ENCODE measurements at regions not wholly inside any gene's neighbourhood (a gene's known extent, or its start where the extent isn't known, plus 50 kb on each side); places are given as distances from the start of the nearest gene placed in this dataset.

DNA sequence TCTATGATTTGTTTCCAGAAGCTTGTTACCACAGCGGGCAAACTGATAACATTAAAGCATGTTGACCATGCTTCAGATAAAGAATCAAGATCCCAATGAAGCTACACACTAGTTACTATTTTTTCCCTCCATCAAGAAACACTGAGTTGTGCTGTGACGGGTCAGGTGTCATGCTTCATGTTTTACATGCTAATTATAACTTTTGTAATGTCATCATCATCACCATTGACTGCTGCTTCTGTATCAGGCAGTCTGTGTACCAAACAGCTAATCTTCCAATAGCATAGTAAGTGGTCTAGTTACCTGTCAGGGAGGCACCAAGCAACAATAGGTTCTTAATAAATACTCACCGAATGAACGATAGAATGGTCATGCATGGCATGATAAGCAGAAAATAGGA, 388.1 kb downstream of the THBS2 start:
- H3K4me1 ChIP-seq (ENCODE audit: control insufficient read depth in 1 of 2, insufficient read depth in 2 of 2, low read depth in 1 of 2, low read length in 1 of 2): no peaks in the 10 kb centered on the region; a peak in 1 of 4 replicates
- POLR2A ChIA-PET: no interaction called here

More for the DNA sequence above, 388.1 kb downstream of the THBS2 start:
- Histone ChIP-seq H3F3A (replicated peaks; ENCODE audit: insufficient read depth) (no peaks in the 10 kb centered on the region), H2AFZ (ENCODE audit: low read depth) (no peak overlapping the region), H3K27ac (ENCODE audit: low read depth in 2 of 2, low read length in 1 of 2) (no peak overlapping the region), H3K9me3 (no peaks in the 10 kb centered on the region), H3K9ac (no peak overlapping the region), H4K20me1 (ENCODE audit: insufficient read depth) (no peaks in the 10 kb centered on the region), H3K4me3 (ENCODE audit: low read depth in 2 of 2, low read length in 1 of 2) (no peak overlapping the region), H3K9me2 (no peaks in the 10 kb centered on the region), H3K27me3 (ENCODE audit: insufficient read depth) (no peaks in the 10 kb centered on the region), H3K79me2 (ENCODE audit: insufficient read depth) (no peaks in the 10 kb centered on the region), H3K36me3 (replicated peaks in 1 of 2; ENCODE audit: control insufficient read depth in 1 of 2, insufficient read depth in 2 of 2, low read length in 1 of 2) (no peaks in the 10 kb centered on the region), H3K4me2 (no peak overlapping the region)
- WGBS (ENCODE audit: low lambda C conversion rate): 38% methylated on average over 4 of the region's 4 CpGs
- no peak for DNase-seq
- CTCF ChIA-PET: interaction anchor here (1.2 to 1.3 kb wide), 2 partner anchors 11 to 28 kb away, joined by 4 to 5 read pairs; no protein-coding TSS in a partner anchor
- TF ChIP-seq, protein P1, sequence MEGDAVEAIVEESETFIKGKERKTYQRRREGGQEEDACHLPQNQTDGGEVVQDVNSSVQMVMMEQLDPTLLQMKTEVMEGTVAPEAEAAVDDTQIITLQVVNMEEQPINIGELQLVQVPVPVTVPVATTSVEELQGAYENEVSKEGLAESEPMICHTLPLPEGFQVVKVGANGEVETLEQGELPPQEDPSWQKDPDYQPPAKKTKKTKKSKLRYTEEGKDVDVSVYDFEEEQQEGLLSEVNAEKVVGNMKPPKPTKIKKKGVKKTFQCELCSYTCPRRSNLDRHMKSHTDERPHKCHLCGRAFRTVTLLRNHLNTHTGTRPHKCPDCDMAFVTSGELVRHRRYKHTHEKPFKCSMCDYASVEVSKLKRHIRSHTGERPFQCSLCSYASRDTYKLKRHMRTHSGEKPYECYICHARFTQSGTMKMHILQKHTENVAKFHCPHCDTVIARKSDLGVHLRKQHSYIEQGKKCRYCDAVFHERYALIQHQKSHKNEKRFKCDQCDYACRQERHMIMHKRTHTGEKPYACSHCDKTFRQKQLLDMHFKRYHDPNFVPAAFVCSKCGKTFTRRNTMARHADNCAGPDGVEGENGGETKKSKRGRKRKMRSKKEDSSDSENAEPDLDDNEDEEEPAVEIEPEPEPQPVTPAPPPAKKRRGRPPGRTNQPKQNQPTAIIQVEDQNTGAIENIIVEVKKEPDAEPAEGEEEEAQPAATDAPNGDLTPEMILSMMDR (IDR thresholded peaks at IDR 0.05): no peak
- TF ChIP-seq POLR2AphosphoS5 (IDR thresholded peaks at IDR 0.05; ENCODE audit: low read depth, low read length): no peak
- TF ChIP-seq, protein P2, sequence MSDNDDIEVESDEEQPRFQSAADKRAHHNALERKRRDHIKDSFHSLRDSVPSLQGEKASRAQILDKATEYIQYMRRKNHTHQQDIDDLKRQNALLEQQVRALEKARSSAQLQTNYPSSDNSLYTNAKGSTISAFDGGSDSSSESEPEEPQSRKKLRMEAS (IDR thresholded peaks at IDR 0.05; ENCODE audit: low read depth): no peak
- TF ChIP-seq, protein P3, sequence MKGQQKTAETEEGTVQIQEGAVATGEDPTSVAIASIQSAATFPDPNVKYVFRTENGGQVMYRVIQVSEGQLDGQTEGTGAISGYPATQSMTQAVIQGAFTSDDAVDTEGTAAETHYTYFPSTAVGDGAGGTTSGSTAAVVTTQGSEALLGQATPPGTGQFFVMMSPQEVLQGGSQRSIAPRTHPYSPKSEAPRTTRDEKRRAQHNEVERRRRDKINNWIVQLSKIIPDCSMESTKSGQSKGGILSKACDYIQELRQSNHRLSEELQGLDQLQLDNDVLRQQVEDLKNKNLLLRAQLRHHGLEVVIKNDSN (IDR thresholded peaks at IDR 0.05; ENCODE audit: borderline replicate concordance, low read depth): no peak
- TF ChIP-seq JUND (IDR thresholded peaks at IDR 0.05): no peak
- TF ChIP-seq, protein P4, sequence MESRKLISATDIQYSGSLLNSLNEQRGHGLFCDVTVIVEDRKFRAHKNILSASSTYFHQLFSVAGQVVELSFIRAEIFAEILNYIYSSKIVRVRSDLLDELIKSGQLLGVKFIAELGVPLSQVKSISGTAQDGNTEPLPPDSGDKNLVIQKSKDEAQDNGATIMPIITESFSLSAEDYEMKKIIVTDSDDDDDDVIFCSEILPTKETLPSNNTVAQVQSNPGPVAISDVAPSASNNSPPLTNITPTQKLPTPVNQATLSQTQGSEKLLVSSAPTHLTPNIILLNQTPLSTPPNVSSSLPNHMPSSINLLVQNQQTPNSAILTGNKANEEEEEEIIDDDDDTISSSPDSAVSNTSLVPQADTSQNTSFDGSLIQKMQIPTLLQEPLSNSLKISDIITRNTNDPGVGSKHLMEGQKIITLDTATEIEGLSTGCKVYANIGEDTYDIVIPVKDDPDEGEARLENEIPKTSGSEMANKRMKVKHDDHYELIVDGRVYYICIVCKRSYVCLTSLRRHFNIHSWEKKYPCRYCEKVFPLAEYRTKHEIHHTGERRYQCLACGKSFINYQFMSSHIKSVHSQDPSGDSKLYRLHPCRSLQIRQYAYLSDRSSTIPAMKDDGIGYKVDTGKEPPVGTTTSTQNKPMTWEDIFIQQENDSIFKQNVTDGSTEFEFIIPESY (IDR thresholded peaks at IDR 0.05; ENCODE audit: borderline replicate concordance, low read depth): no peak
- TF ChIP-seq, protein P5, sequence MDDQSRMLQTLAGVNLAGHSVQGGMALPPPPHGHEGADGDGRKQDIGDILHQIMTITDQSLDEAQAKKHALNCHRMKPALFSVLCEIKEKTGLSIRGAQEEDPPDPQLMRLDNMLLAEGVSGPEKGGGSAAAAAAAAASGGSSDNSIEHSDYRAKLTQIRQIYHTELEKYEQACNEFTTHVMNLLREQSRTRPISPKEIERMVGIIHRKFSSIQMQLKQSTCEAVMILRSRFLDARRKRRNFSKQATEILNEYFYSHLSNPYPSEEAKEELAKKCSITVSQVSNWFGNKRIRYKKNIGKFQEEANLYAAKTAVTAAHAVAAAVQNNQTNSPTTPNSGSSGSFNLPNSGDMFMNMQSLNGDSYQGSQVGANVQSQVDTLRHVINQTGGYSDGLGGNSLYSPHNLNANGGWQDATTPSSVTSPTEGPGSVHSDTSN (IDR thresholded peaks at IDR 0.05): no peak
- no peak for TF ChIP-seq MXI1 (IDR thresholded peaks at IDR 0.05; ENCODE audit: low read depth, low read length)
- no peak for TF ChIP-seq RXRA (IDR thresholded peaks at IDR 0.05; ENCODE audit: borderline replicate concordance, low read depth)
- no peak for TF ChIP-seq EP300 (IDR thresholded peaks at IDR 0.05; ENCODE audit: borderline replicate concordance in 1 of 2, low read depth in 1 of 2, low read length in 1 of 2)
- no peak for TF ChIP-seq FOXJ3 (CRISPR knock-in tag; IDR thresholded peaks at IDR 0.05)
- TF ChIP-seq GATA2 (CRISPR knock-in tag; IDR thresholded peaks at IDR 0.05): no peak
- no peak for TF ChIP-seq FOXM1 (IDR thresholded peaks at IDR 0.05; ENCODE audit: low read depth)
- no peak for TF ChIP-seq TAF1 (IDR thresholded peaks at IDR 0.05; ENCODE audit: borderline replicate concordance, low read depth, low read length)
- no peak for TF ChIP-seq ELF1 (IDR thresholded peaks at IDR 0.05)
- TF ChIP-seq TCF12 (IDR thresholded peaks at IDR 0.05): no peak
- TF ChIP-seq RFX5 (IDR thresholded peaks at IDR 0.05; ENCODE audit: low read length): no peak
- TF ChIP-seq YY1 (IDR thresholded peaks at IDR 0.05; ENCODE audit: low read depth): no peak
